OCI-LY7 (cell line): ENCODE measurements at regions not wholly inside any gene's neighbourhood (a gene's known extent, or its start where the extent isn't known, plus 50 kb on each side); places are given as distances from the start of the nearest gene placed in this dataset.

ENCODE experiments used
- CTCF ChIP-seq: fragments of 200-600 bp; sonication (generic); conservative IDR thresholded peaks from 2 replicates; pipeline ENCODE4 v1.5.1; 2014; ENCODE audit warnings: mild to moderate bottlenecking, antibody characterized with exemption, low read length, moderate library complexity, mixed read lengths
- EZH2phosphoT487 ChIP-seq: fragments of 200-600 bp; sonication (generic); IDR thresholded peaks from 2 replicates; pipeline ENCODE4 v1.6.1; 2018; ENCODE audit warnings: low read depth, borderline replicate concordance, mild to moderate bottlenecking, mixed run types, antibody characterized with exemption, low read length, moderate library complexity, mixed read lengths

GRCh38 chr5:74130155-74130897, 504.3 kb downstream of the ARHGEF28 start:
- TF ChIP-seq CTCF, result no peak
- no peak for TF ChIP-seq EZH2phosphoT487
